Neural cell (in vitro differentiated cells): ENCODE measurements at regions not wholly inside any gene's neighbourhood (a gene's known extent, or its start where the extent isn't known, plus 50 kb on each side); places are given as distances from the start of the nearest gene placed in this dataset.

ENCODE experiments used
- H2AFZ ChIP-seq: fragments of 200-600, 300-800 bp; sonication (generic), shearing (Covaris generic); 2 replicates; pipeline ENCODE4 v1.6.0; 2014; ENCODE audit warnings: low read depth, mild to moderate bottlenecking, antibody characterized with exemption, low read length, moderate library complexity
- H3F3A ChIP-seq: fragments of 200-600 bp; shearing (Covaris generic); 2 replicates; pipeline ENCODE4 v1.6.1; 2016; ENCODE audit warnings: mild to moderate bottlenecking, moderate library complexity, mixed read lengths, antibody characterized with exemption, low read length; ENCODE audit not compliant: insufficient read depth, poor library complexity, severe bottlenecking
- H3K27ac ChIP-seq: fragments of 200-600, 300-800 bp; sonication (generic), shearing (Covaris generic); 2 replicates; pipeline ENCODE4 v1.5.1; 2014; ENCODE audit warnings: mild to moderate bottlenecking, low read length, moderate library complexity
- H3K27me3 ChIP-seq: fragments of 300-800, 200-600 bp; sonication (generic), shearing (Covaris generic); 2 replicates; pipeline ENCODE4 v1.6.0; 2014; ENCODE audit warnings: mild to moderate bottlenecking, low read depth, low read length, moderate library complexity; ENCODE audit not compliant: insufficient read depth
- H3K36me3 ChIP-seq: fragments of 300-800, 200-600 bp; sonication (generic), shearing (Covaris generic); 2 replicates; pipeline ENCODE4 v1.5.1; 2014; ENCODE audit warnings: mild to moderate bottlenecking, antibody characterized with exemption, low read length, moderate library complexity; ENCODE audit not compliant: insufficient read depth
- H3K4me2 ChIP-seq: fragments of 300-800, 200-600 bp; sonication (generic), shearing (Covaris generic); 2 replicates; pipeline ENCODE4 v1.6.0; 2014; ENCODE audit warnings: mild to moderate bottlenecking, low read length
- H3K4me3 ChIP-seq: fragments of 300-800, 200-600 bp; sonication (generic), shearing (Covaris generic); 2 replicates; pipeline ENCODE4 v1.5.1; 2014; ENCODE audit warnings: mild to moderate bottlenecking, low read length, moderate library complexity
- H3K79me2 ChIP-seq: fragments of 200-600 bp; shearing (Covaris generic); replicated peaks from 2 replicates; pipeline ENCODE4 v1.6.0; 2014; ENCODE audit warnings: mild to moderate bottlenecking, low read length, moderate library complexity; ENCODE audit not compliant: insufficient read depth
- H3K9ac ChIP-seq: fragments of 300-800, 200-600 bp; sonication (generic), shearing (Covaris generic); 2 replicates; pipeline ENCODE4 v1.6.1; 2016; ENCODE audit warnings: mild to moderate bottlenecking, low read length, mixed read lengths
- H3K9me2 ChIP-seq: fragments of 200-600 bp; shearing (Covaris generic); 2 replicates; pipeline ENCODE4 v1.6.1; 2016; ENCODE audit warnings: mild to moderate bottlenecking, low read length, mixed read lengths; ENCODE audit not compliant: insufficient read depth
- H3K9me3 ChIP-seq: fragments of 200-600, 300-800 bp; sonication (generic), shearing (Covaris generic); 2 replicates; pipeline ENCODE4 v1.6.1; 2016; ENCODE audit warnings: mild to moderate bottlenecking, mixed run types, low read length, moderate library complexity, mixed read lengths
- H4K20me1 ChIP-seq: fragments of 200-600 bp; shearing (Covaris generic); 2 replicates; pipeline ENCODE4 v1.6.1; 2016; ENCODE audit warnings: mild to moderate bottlenecking, mixed run types; ENCODE audit not compliant: insufficient read depth
- CTCF ChIP-seq: fragments of 450-650 bp; IDR thresholded peaks from 2 replicates; pipeline ENCODE4 v1.5.1; 2014; ENCODE audit warnings: antibody characterized with exemption, mild to moderate bottlenecking, moderate library complexity; ENCODE audit not compliant: poor library complexity, severe bottlenecking
- EP300 ChIP-seq: fragments of 450-650 bp; conservative IDR thresholded peaks from 2 replicates; pipeline ENCODE4 v1.6.1; 2014; ENCODE audit warnings: antibody characterized with exemption, mild to moderate bottlenecking, moderate library complexity; ENCODE audit not compliant: poor library complexity, severe bottlenecking
- EZH2 ChIP-seq: fragments of 200-600, 300-800 bp; shearing (Covaris generic), sonication (generic); IDR thresholded peaks from 2 replicates; pipeline ENCODE4 v1.6.1; 2014; ENCODE audit warnings: antibody characterized with exemption, low read length, borderline replicate concordance, mild to moderate bottlenecking; ENCODE audit not compliant: insufficient read depth, poor library complexity, severe bottlenecking
- MXI1 ChIP-seq: fragments of 450-650 bp; conservative IDR thresholded peaks from 2 replicates; pipeline ENCODE4 v1.6.1; 2014; ENCODE audit warnings: antibody characterized with exemption, mild to moderate bottlenecking; ENCODE audit not compliant: poor library complexity, severe bottlenecking
- POLR2AphosphoS5 ChIP-seq: IDR thresholded peaks from 2 replicates; pipeline ENCODE4 v1.6.1; 2012
- RAD21 ChIP-seq: fragments of 450-650 bp; conservative IDR thresholded peaks from 2 replicates; pipeline ENCODE4 v1.6.1; 2014; ENCODE audit warnings: antibody characterized with exemption, mild to moderate bottlenecking, moderate library complexity
- REST ChIP-seq: IDR thresholded peaks from 2 replicates; pipeline ENCODE4 v1.6.1; 2012; ENCODE audit warnings: borderline replicate concordance
- SMC3 ChIP-seq: fragments of 450-650 bp; conservative IDR thresholded peaks from 2 replicates; pipeline ENCODE4 v1.6.1; 2014; ENCODE audit warnings: antibody characterized with exemption, mild to moderate bottlenecking, moderate library complexity; ENCODE audit not compliant: poor library complexity
- TAF1 ChIP-seq: IDR thresholded peaks from 2 replicates; pipeline ENCODE4 v1.6.1; 2012; ENCODE audit warnings: low read depth

GRCh38 chr4:98796991-98797390, 131.9 kb downstream of the EIF4E start:
- Histone ChIP-seq H3K79me2 (no peaks in the 10 kb centered on the region), H3K36me3 (no peaks in the 10 kb centered on the region), H3F3A (no peaks in the 10 kb centered on the region), H3K9ac (no peak overlapping the region), H4K20me1 (no peaks in the 10 kb centered on the region), H3K27ac (no peak overlapping the region), H3K9me3 (no peaks in the 10 kb centered on the region), H3K27me3 (no peaks in the 10 kb centered on the region), H3K4me3 (no peak overlapping the region), H3K4me2 (no peak overlapping the region), H2AFZ (no peak overlapping the region), H3K9me2 (no peaks in the 10 kb centered on the region)
- no peak for TF ChIP-seq TAF1
- no peak for TF ChIP-seq CTCF
- no peak for TF ChIP-seq REST
- no peak for TF ChIP-seq EZH2
- TF ChIP-seq RAD21 = no peak
- TF ChIP-seq EP300 = no peak
- TF ChIP-seq SMC3 = no peak
- TF ChIP-seq POLR2AphosphoS5 = no peak
- no peak for TF ChIP-seq MXI1

GRCh38 chr4:98794565-98795205, 134.2 kb downstream of the EIF4E start:
- H3K9me3 ChIP-seq = no peaks in the 10 kb centered on the region
- TF ChIP-seq EP300 = no peak
- TF ChIP-seq MXI1 = no peak
- no peak for TF ChIP-seq RAD21
- TF ChIP-seq REST = no peak
- no peak for TF ChIP-seq SMC3
- TF ChIP-seq CTCF = no peak
- H3K9ac ChIP-seq = no peak overlapping the region
- H3F3A ChIP-seq = no peaks in the 10 kb centered on the region
- H3K4me3 ChIP-seq = no peak overlapping the region
- H4K20me1 ChIP-seq = no peaks in the 10 kb centered on the region
- H2AFZ ChIP-seq = no peak overlapping the region
- H3K27me3 ChIP-seq = no peaks in the 10 kb centered on the region
- H3K9me2 ChIP-seq = no peaks in the 10 kb centered on the region
- H3K79me2 ChIP-seq = no peaks in the 10 kb centered on the region
- no peak overlapping the region for H3K4me2 ChIP-seq
- H3K27ac ChIP-seq = no peak overlapping the region
- H3K36me3 ChIP-seq = no peaks in the 10 kb centered on the region
